ENCODE measurements at regions not wholly inside any gene's neighbourhood (a gene's known extent, or its start where the extent isn't known, plus 50 kb on each side); places are given as distances from the start of the nearest gene placed in this dataset.
"Not testable (repeated sequence)": the region's sequence is repeated elsewhere in the genome, so short reads cannot be mapped to it uniquely, and the experiment has no call there.

- DNase-seq (ENCODE audit: low read depth), result no peak
Measured at GRCh38 chr21:39004634-39005501, 178.4 kb downstream of the PSMG1 start.

DNA sequence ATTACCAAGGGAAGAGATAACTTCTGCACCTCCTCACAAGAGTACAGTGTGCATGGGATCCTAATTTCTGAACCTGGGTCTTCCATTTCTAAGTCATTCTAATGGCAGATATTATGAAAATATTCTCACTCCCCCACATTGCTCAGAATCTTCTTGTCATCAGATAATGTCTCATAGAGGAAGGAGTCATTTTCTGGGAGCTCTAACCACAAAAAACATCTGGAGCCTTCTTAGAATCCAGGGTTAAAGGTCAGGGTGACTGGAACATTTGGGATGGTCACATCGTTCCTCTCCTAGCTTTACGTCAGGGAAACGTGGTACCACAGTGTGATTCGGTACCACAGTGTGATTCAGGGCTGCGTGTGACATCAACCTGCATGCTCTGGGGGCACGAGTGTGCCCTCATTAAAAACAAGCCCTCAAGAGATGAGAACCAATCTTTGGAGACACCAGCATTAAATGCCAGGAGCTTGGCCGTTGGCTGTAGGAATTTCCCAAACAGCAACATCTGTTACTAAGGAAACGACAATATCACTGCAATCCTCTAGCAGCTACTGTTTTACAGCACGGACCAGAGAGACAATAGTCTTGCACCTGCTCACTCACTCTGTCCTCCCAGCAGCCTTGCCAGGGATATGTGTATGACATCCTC is 179.1 kb downstream of the PSMG1 start:
- peak; percentile 72 for DNase-seq (ENCODE audit: low read depth)

DNA sequence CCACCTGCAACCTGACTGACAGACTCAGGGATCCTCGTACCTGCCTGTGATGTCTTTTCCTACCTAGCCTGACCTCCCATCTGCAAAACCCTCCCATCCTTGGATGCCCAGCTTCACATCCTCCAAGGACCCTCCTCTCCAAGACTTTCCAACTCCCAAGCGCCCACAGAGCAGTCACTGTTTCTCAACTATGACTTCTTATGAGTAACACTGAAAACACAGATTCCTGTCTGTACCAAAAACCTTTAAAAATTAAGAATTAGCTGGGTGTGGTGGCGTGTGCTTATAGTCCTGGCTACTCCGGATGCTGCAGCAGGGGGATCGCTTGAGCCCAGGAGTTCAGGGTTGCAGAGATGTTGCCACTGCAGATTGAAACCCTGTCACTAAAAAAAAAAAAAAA is 181.9 kb downstream of the PSMG1 start:
- no peak for DNase-seq (ENCODE audit: low read depth)

DNA sequence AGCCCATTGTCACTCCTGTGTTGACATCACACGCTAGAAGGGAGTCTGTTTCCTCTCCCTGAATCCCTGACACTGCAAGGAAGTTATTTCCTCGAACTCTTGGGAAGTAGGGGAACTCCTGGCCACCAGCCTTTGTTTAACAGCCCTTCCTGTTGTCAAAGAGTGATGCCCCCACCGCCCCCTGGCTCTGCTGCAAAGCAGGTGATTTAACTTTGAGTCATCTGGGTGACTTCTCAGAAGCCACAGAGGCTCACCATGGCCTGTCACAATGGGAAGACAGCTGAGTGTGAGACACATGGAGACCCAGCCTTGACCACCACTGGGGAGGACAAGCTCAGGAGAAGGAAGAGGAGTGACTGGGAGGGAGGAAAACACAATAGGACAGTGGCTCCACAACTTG is 182.8 kb downstream of the PSMG1 start:
- no peak for DNase-seq (ENCODE audit: low read depth)

DNA sequence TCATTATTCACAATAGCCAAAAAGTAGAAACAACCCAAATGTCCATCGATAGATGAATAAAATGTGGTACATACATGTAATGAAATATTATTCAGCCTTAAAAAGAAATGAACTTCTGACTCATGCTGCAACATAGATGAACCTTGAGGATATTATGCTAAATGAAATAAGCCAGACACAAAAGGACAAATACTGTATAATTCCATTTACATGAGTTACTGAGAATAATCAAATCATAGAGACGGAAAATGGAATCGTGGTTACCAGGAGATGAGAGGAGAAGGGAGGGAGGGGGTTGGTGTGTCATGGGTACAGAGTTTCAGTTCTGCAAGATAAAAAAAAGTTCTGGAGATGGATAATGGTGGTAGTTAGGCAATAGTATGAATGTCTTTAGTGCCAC is 184.1 kb downstream of the PSMG1 start:
- DNase-seq (ENCODE audit: low read depth), result no peak

GRCh38 chr21:38998281-38998680 is 185.0 kb downstream of the PSMG1 start:
- not testable (repeated sequence) for DNase-seq (ENCODE audit: low read depth)

DNA sequence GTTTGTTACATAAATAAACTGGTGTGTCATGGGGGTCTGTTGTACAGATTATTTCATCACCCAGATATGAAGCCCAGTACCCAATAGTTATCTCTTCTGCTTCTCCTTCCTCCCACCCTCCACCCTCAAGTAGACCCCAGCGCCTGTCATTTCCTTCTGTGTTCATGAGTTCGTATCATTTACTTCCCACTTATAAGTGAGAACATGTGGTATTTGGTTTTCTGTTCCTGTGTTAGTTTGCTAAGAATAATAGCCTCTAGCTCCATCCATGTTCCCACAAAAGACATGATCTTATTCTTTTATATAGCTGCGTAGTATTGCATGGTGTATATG is 185.4 kb downstream of the PSMG1 start:
- not testable (repeated sequence) for DNase-seq (ENCODE audit: low read depth)

DNA sequence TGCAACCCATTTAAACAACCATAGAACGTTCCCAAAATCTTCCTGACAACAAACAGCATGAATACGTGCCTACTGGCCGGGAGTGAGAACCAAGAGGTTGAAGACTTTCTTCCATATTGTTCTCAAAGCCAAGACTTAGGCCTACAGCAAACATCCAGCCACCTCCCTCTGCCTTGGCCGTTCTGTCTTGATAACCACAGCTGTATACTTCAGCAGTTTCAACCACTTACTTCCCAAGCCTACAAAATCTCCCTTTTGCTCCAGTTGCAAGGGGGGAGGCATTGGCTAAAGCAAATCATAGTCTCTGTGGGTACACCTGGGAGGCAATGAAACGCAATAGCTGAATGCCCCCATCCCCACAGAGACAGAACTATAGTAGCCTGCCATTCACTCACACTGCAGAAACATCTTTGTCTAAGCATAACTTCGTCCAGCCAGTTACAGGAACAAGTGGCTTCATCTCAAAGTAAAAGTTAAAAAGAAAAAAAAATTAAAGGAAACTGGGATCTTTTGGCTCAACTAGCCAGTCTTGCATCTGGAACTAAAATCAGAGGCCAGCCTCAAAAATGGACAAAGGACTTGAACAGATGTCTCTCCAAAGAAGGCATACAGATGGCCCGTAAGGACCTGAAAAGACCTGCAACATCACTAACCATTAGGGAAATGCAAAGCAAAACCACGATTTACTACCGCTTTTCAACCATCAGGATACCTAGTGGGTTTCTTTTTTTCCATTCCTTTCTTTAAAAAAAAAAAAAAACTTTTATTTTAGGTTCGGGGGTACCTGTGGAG is 186.0 kb downstream of the PSMG1 start:
- DNase-seq (ENCODE audit: low read depth), result no peak

DNA sequence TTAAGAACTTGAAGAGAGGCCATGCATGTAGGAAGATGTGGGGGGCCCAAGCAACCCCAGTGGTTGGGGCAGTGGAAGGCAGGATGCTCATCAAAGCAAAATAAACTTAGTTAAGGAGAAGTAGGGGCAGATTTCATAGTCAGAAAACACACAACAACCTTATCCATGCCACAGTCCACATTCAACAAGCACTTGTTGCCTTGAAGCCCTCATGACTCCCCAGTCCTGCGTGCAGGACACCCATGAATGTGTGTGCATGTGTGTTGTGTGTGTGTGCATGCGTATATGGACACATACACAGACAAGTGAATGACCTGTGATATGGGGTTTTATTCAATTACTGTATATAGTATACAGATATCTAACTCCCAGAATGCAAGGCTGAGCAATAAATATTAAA is 186.9 kb downstream of the PSMG1 start:
- no peak for DNase-seq (ENCODE audit: low read depth)

DNA sequence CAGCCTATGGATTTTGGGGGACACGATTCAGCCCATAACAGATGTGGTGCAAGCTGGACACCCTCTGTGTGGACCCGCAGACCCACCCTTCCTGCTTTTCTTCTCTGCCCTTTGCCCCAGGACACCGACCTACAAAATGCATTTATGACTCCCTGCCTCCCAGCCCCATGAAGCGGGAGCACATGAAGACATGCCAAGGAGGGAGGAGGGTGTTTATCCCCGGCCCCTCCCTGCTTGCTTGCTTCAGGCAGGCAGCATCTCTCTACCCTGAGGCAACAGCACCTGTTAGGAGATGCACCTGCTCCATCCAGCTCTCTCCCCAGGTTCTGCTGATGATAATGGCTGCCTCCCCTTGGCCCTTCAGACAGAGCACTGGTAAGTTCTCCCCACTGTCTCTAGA is 187.5 kb downstream of the PSMG1 start:
- no peak for DNase-seq (ENCODE audit: low read depth)

GRCh38 chr21:38995071-38995669 is 188.1 kb downstream of the PSMG1 start:
- no peak for DNase-seq (ENCODE audit: low read depth)

DNA sequence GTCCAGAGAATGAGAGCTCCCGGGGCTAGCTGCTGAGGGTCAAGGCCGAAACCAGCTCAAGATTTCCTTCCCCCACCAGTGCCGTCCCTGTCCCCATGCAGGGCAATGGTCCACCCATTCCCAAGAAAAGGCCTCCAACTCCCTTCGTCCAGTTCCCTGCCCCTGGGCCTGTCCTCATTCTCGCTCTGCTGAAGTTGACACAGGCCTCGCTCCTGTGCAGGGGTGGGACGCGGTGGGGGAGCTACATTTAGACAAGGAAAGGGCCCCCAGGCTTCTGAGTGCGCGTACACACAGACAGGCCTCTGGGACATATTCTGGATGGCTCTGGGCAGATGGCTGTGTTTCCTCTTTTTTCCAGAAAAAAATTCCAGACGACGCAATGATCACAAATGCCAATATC is 188.3 kb downstream of the ETS2 start:
- no peak for DNase-seq (ENCODE audit: low read depth)

DNA sequence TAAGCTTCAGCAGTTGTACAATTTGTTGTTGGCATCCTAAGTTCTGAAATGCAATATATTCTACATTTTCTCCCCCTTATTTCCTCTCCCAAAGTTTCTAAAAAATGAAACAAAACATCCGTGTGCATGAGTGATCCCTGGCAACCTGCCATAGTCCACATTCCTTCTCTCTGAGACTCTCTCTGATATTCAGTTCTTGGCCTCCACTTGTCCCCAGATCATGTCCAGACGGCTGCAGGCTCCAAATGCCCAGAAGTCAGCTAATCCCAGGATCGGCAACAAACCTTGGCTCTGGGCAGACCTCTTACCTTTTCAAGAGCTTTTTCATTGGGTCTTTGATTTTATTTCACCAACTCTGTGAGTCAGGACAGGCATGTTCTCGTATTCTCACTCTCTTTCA is 187.8 kb downstream of the ETS2 start:
- peak; percentile 91 for DNase-seq (ENCODE audit: low read depth)

DNA sequence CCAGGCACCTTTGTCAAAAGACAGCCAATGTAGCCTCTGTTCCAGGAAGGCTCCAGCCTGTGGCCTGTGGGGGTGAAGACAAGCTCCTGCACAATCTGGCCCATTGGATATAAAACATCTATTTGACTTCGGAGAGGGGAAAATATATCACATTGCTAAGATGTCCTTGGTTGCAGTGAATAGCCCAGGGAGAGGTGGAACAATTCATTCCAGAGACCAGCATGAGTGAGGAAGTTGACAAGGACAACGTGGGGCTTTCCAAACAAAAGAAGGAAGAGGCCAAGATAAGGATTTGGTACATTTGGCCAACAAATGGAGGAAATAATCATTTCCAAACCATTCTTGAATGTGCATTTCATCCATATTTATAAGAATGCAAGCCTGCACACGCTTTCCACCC is 187.0 kb downstream of the ETS2 start:
- DNase-seq (ENCODE audit: low read depth), result no peak

GRCh38 chr21:38990424-38990794 is 184.7 kb downstream of the ETS2 start:
- DNase-seq (ENCODE audit: low read depth), result no peak

GRCh38 chr21:38989745-38990423 is 184.2 kb downstream of the ETS2 start:
- peak; percentile 51 for DNase-seq (ENCODE audit: low read depth)

GRCh38 chr21:38989379-38989744 is 183.6 kb downstream of the ETS2 start:
- no peak for DNase-seq (ENCODE audit: low read depth)

GRCh38 chr21:38988509-38989378 is 183.0 kb downstream of the ETS2 start:
- no peak for DNase-seq (ENCODE audit: low read depth)

DNA sequence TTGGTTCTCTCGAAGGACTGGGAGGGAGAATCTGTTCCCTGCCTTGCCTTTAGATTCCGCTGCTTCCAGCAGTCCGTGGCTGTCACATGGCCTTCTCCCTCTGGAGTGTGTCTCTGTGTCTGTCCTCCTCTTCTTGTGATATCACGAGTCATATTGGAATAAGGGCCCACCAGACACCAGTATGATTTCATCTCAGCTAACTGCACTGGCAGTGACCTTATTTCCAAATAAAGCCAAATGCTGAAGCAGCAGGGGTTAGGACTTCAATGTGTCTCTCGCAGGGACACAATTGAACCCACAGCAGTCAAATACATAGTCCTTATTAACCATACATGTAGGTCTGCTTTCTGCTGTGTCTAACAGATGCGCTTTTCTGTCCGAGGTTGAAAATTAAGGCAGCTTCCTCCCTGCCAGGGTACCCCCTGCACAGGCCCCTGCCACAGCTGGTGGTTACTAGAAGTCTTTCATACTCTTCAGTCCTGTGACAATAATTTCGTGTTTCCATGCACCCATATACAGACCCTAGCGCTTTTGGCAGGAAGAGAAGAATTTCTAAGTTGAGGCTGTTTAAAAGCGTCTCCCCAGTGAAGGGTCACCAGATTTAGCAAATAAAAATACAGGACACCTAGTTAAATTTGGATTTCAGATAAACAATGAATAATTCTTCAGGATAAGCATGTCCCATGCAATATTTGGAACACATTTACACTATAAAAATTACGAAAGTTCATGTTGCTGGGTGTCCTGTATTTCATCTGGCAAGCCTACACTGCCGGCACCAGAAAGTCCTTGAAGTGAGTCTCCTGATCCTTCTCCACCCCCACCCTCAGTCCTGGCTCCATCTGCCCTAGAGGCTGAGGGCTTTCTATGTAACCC is 182.1 kb downstream of the ETS2 start:
- no peak for DNase-seq (ENCODE audit: low read depth)
